Activated CD4-positive, alpha-beta T cell treated with anti-CD3 and anti-CD28 coated beads for 36 hours (primary cell): ENCODE measurements at regions not wholly inside any gene's neighbourhood (a gene's known extent, or its start where the extent isn't known, plus 50 kb on each side); places are given as distances from the start of the nearest gene placed in this dataset.

ENCODE experiments used
- ATAC-seq: fragments of 200-7000 bp; cut with Tn5 transposase; one replicate; pipeline ENCODE4 v1.10.0; 2021; ENCODE audit warnings: mild to moderate bottlenecking, moderate library complexity
- CTCF ChIA-PET: fragments of 350-600 bp; sonication (Branson Sonifier 250); formaldehyde crosslinking; loops from one replicate; lab custom pipeline; 2021; ENCODE audit warnings: antibody characterized with exemption; lab: Charles Lee
- POLR2A ChIA-PET: fragments of 350-600 bp; sonication (Branson Sonifier 250); formaldehyde crosslinking; loops from one replicate; lab custom pipeline; 2021; ENCODE audit warnings: antibody characterized with exemption, inconsistent platforms; lab: Charles Lee
- DNase-seq: peaks from one replicate; pipeline ENCODE4 v3.0.0-alpha.2; 2020
- H3K27ac Mint-ChIP-seq: one replicate; pipeline ENCODE4 v1.8.0; 2021; ENCODE audit warnings: mixed read lengths
- H3K27me3 Mint-ChIP-seq: one replicate; pipeline ENCODE4 v1.8.0; 2021; ENCODE audit warnings: mixed read lengths
- H3K36me3 Mint-ChIP-seq: one replicate; pipeline ENCODE4 v1.8.0; 2021; ENCODE audit warnings: low read depth, mixed read lengths
- H3K4me1 Mint-ChIP-seq: one replicate; pipeline ENCODE4 v1.8.0; 2021; ENCODE audit warnings: mixed read lengths
- H3K4me3 Mint-ChIP-seq: one replicate; pipeline ENCODE4 v1.8.0; 2021; ENCODE audit warnings: mild to moderate bottlenecking, moderate library complexity, mixed read lengths
- H3K9me3 Mint-ChIP-seq: one replicate; pipeline ENCODE4 v1.8.0; 2021; ENCODE audit warnings: low read depth, mixed read lengths
- intact Hi-C, 2 experiments: fragments of 100-400 bp; cut with DNase I in 1 of 2; cut with micrococcal nuclease in 1 of 2; formaldehyde crosslinking; loops; one replicate each; pipeline versions ENCODE4 v1.14.2 to v1.15.1; 2022 to 2024; cut with DNase I, micrococcal nuclease

GRCh38 chr9:115925424-115925823 lies 228.2 kb upstream of the PAPPA start:
- ChIA-PET POLR2A (no interaction called here), CTCF (no interaction called here)
- Mint-ChIP-seq H3K9me3 (peaks cover 2% of the 10 kb centered on the region), H3K27me3 (no peaks in the 10 kb centered on the region), H3K36me3 (no peaks in the 10 kb centered on the region), H3K4me3 (no peak overlapping the region), H3K4me1 (no peaks in the 10 kb centered on the region), H3K27ac (no peak overlapping the region)
- DNase-seq = no peak
- ATAC-seq = no peak
- intact Hi-C loops = no loop called here

GRCh38 chr9:115930472-115930871 lies 223.1 kb upstream of the PAPPA start:
- Mint-ChIP-seq H3K27ac (no peak overlapping the region), H3K36me3 (no peaks in the 10 kb centered on the region), H3K9me3 (peaks cover 3% of the 10 kb centered on the region), H3K27me3 (no peaks in the 10 kb centered on the region), H3K4me1 (no peaks in the 10 kb centered on the region), H3K4me3 (no peak overlapping the region)
- POLR2A ChIA-PET = no interaction called here
- CTCF ChIA-PET = no interaction called here
- ATAC-seq (no peak), DNase-seq (no peak)
- intact Hi-C loops = no loop called here

GRCh38 chr9:115938479-115938878 lies 215.1 kb upstream of the PAPPA start:
- no peak for ATAC-seq
- Mint-ChIP-seq H3K4me3 (no peak overlapping the region), H3K36me3 (no peaks in the 10 kb centered on the region), H3K27me3 (peaks cover 7% of the 10 kb centered on the region), H3K4me1 (no peaks in the 10 kb centered on the region), H3K9me3 (peaks cover 2% of the 10 kb centered on the region), H3K27ac (no peak overlapping the region)
- no peak for DNase-seq
- ChIA-PET CTCF (no interaction called here), POLR2A (no interaction called here)
- intact Hi-C loops = no loop called here

GRCh38 chr9:115939065-115939765 lies 214.4 kb upstream of the PAPPA start:
- Mint-ChIP-seq H3K36me3 (no peaks in the 10 kb centered on the region), H3K4me3 (no peak overlapping the region), H3K27me3 (peaks cover 7% of the 10 kb centered on the region), H3K9me3 (peaks cover 2% of the 10 kb centered on the region), H3K4me1 (no peaks in the 10 kb centered on the region), H3K27ac (no peak overlapping the region)
- intact Hi-C loops = no loop called here
- no peak for ATAC-seq
- DNase-seq = no peak
- ChIA-PET CTCF (no interaction called here), POLR2A (no interaction called here)

GRCh38 chr9:115941561-115942315 lies 211.9 kb upstream of the PAPPA start:
- CTCF ChIA-PET = interaction anchor here (0.6 to 0.7 kb wide), 2 partner anchors 16 to 212 kb away, joined by 3 read pairs; no protein-coding TSS in a partner anchor

GRCh38 chr9:115943431-115944165 lies 210.0 kb upstream of the PAPPA start:
- DNase-seq (no peak), ATAC-seq (no peak)
- no peaks in the 10 kb centered on the region for H3K4me1 Mint-ChIP-seq
- no peak overlapping the region for H3K27ac Mint-ChIP-seq
- peaks cover 7% of the 10 kb centered on the region for H3K27me3 Mint-ChIP-seq
- CTCF ChIA-PET = no interaction called here
- peaks cover 5% of the 10 kb centered on the region for H3K9me3 Mint-ChIP-seq
- POLR2A ChIA-PET = no interaction called here
- no peak overlapping the region for H3K4me3 Mint-ChIP-seq
- intact Hi-C loops = no loop called here
- H3K36me3 Mint-ChIP-seq = no peaks in the 10 kb centered on the region

More at GRCh38 chr9:115941561-115942315, 211.9 kb upstream of the PAPPA start:
- Mint-ChIP-seq H3K4me1 (no peaks in the 10 kb centered on the region), H3K27me3 (peaks cover 7% of the 10 kb centered on the region), H3K9me3 (peaks cover 5% of the 10 kb centered on the region), H3K4me3 (no peak overlapping the region), H3K36me3 (no peaks in the 10 kb centered on the region), H3K27ac (no peak overlapping the region)
- intact Hi-C loops = no loop called here
- ATAC-seq (no peak), DNase-seq (no peak)
- POLR2A ChIA-PET = no interaction called here

GRCh38 chr9:115944166-115944948 lies 209.2 kb upstream of the PAPPA start:
- Mint-ChIP-seq H3K4me1 (no peaks in the 10 kb centered on the region), H3K9me3 (peaks cover 5% of the 10 kb centered on the region), H3K36me3 (no peaks in the 10 kb centered on the region), H3K4me3 (no peak overlapping the region), H3K27ac (no peak overlapping the region), H3K27me3 (peaks cover 7% of the 10 kb centered on the region)
- ATAC-seq = no peak
- intact Hi-C loops = no loop called here
- ChIA-PET CTCF (no interaction called here), POLR2A (no interaction called here)
- no peak for DNase-seq

GRCh38 chr9:115945009-115945431 lies 208.6 kb upstream of the PAPPA start:
- CTCF ChIA-PET = no interaction called here

GRCh38 chr9:115946530-115946929 lies 207.1 kb upstream of the PAPPA start:
- intact Hi-C loops = no loop called here
- ATAC-seq (no peak), DNase-seq (no peak)
- H3K9me3 Mint-ChIP-seq = peaks cover 9% of the 10 kb centered on the region
- H3K27ac Mint-ChIP-seq = no peak overlapping the region
- H3K27me3 Mint-ChIP-seq = peaks cover 10% of the 10 kb centered on the region
- H3K4me3 Mint-ChIP-seq = no peak overlapping the region
- no peaks in the 10 kb centered on the region for H3K36me3 Mint-ChIP-seq
- H3K4me1 Mint-ChIP-seq = no peaks in the 10 kb centered on the region
- ChIA-PET POLR2A (no interaction called here), CTCF (interaction anchor here (0.6 kb wide), 1 partner anchor 218 kb away, joined by 3 read pairs; no protein-coding TSS in a partner anchor)

More at GRCh38 chr9:115945009-115945431, 208.6 kb upstream of the PAPPA start:
- Mint-ChIP-seq H3K9me3 (peaks cover 5% of the 10 kb centered on the region), H3K27ac (no peak overlapping the region), H3K4me1 (no peaks in the 10 kb centered on the region), H3K27me3 (peaks cover 7% of the 10 kb centered on the region), H3K36me3 (no peaks in the 10 kb centered on the region), H3K4me3 (no peak overlapping the region)
- POLR2A ChIA-PET = no interaction called here
- no peak for DNase-seq
- ATAC-seq = no peak
- intact Hi-C loops = no loop called here

- ATAC-seq = no peak
- Mint-ChIP-seq H3K27ac (no peak overlapping the region), H3K9me3 (peaks cover 4% of the 10 kb centered on the region), H3K27me3 (peaks cover 10% of the 10 kb centered on the region), H3K36me3 (no peaks in the 10 kb centered on the region), H3K4me1 (no peaks in the 10 kb centered on the region), H3K4me3 (no peak overlapping the region)
- DNase-seq = no peak
- ChIA-PET CTCF (no interaction called here), POLR2A (no interaction called here)
- intact Hi-C loops = no loop called here
These were observed 201.6 kb upstream of the PAPPA start for GRCh38 chr9:115951977-115952376.
